ENCODE measurements at regions not wholly inside any gene's neighbourhood (a gene's known extent, or its start where the extent isn't known, plus 50 kb on each side); places are given as distances from the start of the nearest gene placed in this dataset.

- no peak for DNase-seq
These were observed 59.9 kb upstream of the AP1S2 start for GRCh38 chrX:15914486-15914885.

GRCh38 chrX:15913146-15913545, 58.5 kb upstream of the AP1S2 start:
- no peak for DNase-seq

DNA sequence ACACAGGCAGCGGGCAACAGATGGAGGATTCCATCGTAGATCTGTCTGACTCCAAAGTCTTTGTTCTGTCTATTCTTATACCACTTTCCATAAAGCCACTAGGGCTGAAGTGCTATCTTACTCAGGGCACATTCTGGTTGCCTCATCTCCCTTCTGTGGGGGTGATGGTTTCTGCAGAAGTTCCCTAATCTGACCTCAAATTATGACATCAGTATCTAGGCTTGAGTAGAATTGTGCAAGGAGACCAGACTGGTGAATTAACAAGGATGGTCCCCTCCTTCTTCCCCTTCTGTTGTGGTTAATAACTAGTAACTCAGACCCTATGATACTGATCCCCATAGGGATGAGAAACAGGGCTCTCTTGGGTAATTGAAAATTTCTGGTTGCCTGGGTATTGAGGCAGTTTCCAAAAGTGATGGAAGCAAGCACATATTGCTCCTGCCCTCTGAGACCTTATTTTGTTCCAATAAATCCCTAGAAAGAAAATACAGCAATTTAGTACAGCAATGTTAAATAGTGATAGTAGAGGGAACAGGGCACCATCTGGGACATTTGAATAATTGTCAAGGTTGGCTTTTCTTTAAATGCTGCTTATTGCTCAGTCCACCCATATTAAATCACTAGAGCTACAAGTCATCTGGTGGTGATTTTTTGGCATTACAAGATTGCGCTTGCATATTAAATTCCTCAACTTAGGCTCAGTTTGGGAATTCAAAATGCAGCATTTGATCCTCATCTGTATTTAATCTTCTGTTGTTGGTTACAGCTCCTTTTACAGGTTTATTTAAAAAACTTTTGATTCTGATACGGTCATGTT, 57.3 kb upstream of the AP1S2 start:
- DNase-seq, result no peak

- no peak for DNase-seq
These were observed 55.0 kb upstream of the AP1S2 start for GRCh38 chrX:15909605-15910004.

DNA sequence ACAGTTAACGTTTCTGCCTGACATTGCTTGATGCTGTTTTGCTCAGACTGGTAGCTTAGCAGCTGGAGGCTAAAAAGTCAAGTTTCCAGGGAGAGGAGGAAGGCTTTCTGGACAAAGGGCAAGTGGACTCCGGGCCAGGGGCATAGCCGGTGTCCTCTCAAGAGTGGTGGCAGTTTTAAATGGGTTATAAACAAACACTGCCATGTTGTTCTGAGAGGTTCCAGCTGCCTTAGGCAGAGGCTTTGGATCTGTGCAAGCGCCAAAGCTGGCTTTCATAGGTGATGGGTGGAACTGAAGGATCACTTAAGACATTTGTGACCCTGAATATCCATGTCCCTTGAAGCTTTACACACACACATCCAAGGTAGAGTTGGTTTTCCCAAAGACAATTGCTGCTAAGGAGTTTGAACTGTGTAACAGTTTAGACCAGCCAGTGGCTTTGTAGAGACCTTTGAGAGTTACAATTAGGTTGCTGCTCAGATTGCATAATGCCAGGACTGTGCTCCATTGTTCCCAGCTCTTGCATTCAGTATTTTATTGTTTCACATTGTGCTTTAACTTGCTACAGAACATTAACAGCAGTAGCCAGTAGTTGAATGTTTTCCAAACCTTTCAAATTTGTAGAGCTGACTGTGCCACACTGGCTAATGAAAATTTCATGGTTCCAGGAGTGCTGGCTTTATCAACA, 54.1 kb upstream of the AP1S2 start:
- no peak for DNase-seq

GRCh38 chrX:15906041-15906943, 51.7 kb upstream of the AP1S2 start:
- DNase-seq, result no peak
